T-cell (primary cell): ENCODE measurements at regions not wholly inside any gene's neighbourhood (a gene's known extent, or its start where the extent isn't known, plus 50 kb on each side); places are given as distances from the start of the nearest gene placed in this dataset.

ENCODE experiments used
- ATAC-seq, 4 experiments: fragments of 200-7000 bp in 3 of 4; fragments of 150-1000 bp in 1 of 4; cut with Tn5 transposase; replicated peaks in 1 of 4; 1 replicate in 3 of 4; 2 replicates in 1 of 4; pipeline ENCODE4 v1.10.0; 2021; ENCODE audit warnings: moderate library complexity in 3 of 4, mild to moderate bottlenecking in 2 of 4, moderate number of reproducible peaks in 1 of 4
- CTCF ChIA-PET, 2 donors: fragments of 300-600 bp; sonication (Branson Sonifier 250); formaldehyde crosslinking; loops; one replicate each; lab custom pipeline; 2022; ENCODE audit warnings: antibody characterized with exemption in 2 of 2; lab: Charles Lee
- POLR2A ChIA-PET, 2 donors: fragments of 300-600 bp; sonication (Branson Sonifier 250); formaldehyde crosslinking; loops; one replicate each; lab custom pipeline; 2022; ENCODE audit warnings: antibody characterized with exemption in 2 of 2; lab: Charles Lee
- DNase-seq, 35 experiments: peaks; one replicate each; pipeline versions ENCODE4 v3.0.0 to v3.0.0-alpha.2; 2013 to 2023
- H3K27ac ChIP-seq: one replicate; pipeline ENCODE4 v1.5.1; 2013; ENCODE audit warnings: low read length
- H3K27me3 ChIP-seq, 2 experiments: replicated peaks in 1 of 2; 1 replicate in 1 of 2; 2 replicates in 1 of 2; pipeline versions ENCODE4 v1.6.1 to v1.7.0; 2013; ENCODE audit warnings: low read length in 1 of 2, mixed read lengths in 1 of 2; ENCODE audit not compliant: control insufficient read depth in 2 of 2, insufficient read depth in 2 of 2; ENCODE audit errors: extremely low read depth in 1 of 2
- H3K36me3 ChIP-seq, 2 donors: 1 replicate in 1 of 2; 2 replicates in 1 of 2; pipeline versions ENCODE4 v1.6.1 to v1.7.0; 2013; ENCODE audit warnings: low read length in 1 of 2; ENCODE audit not compliant: control insufficient read depth in 2 of 2, insufficient read depth in 1 of 2; ENCODE audit errors: extremely low read depth in 1 of 2
- H3K4me1 ChIP-seq, 2 experiments: 1 replicate in 1 of 2; 2 replicates in 1 of 2; pipeline versions ENCODE4 v1.6.1 to v1.7.0; 2013; ENCODE audit warnings: low read length in 2 of 2, mixed read lengths in 1 of 2; ENCODE audit not compliant: insufficient read depth in 2 of 2, control insufficient read depth in 1 of 2; ENCODE audit errors: extremely low read depth in 1 of 2
- H3K4me3 ChIP-seq, 2 donors: 1 replicate in 1 of 2; 2 replicates in 1 of 2; pipeline versions ENCODE4 v1.5.1 to v1.7.0; 2013; ENCODE audit warnings: mild to moderate bottlenecking in 2 of 2, low read length in 1 of 2, moderate library complexity in 1 of 2; ENCODE audit not compliant: control insufficient read depth in 1 of 2; ENCODE audit errors: extremely low read depth in 1 of 2
- H3K9me3 ChIP-seq: 2 replicates; pipeline ENCODE4 v1.7.0; 2013
- H3K27ac Mint-ChIP-seq, 2 donors: one replicate each; pipeline ENCODE4 v1.8.0; 2020 to 2021; ENCODE audit warnings: mild to moderate bottlenecking in 2 of 2, mixed read lengths in 2 of 2
- H3K27me3 Mint-ChIP-seq, 2 donors: one replicate each; pipeline ENCODE4 v1.8.0; 2021 to 2022; ENCODE audit warnings: mixed read lengths in 2 of 2
- H3K36me3 Mint-ChIP-seq: one replicate; pipeline ENCODE4 v1.8.0; 2021; ENCODE audit warnings: mixed read lengths
- H3K4me1 Mint-ChIP-seq, 3 donors: one replicate each; pipeline ENCODE4 v1.8.0; 2020 to 2022; ENCODE audit warnings: mixed read lengths in 3 of 3, mild to moderate bottlenecking in 1 of 3
- H3K4me3 Mint-ChIP-seq, 3 donors: one replicate each; pipeline ENCODE4 v1.8.0; 2020 to 2022; ENCODE audit warnings: mild to moderate bottlenecking in 3 of 3, mixed read lengths in 3 of 3, moderate library complexity in 3 of 3
- H3K9me3 Mint-ChIP-seq, 3 donors: one replicate each; pipeline ENCODE4 v1.8.0; 2020 to 2022; ENCODE audit warnings: mixed read lengths in 3 of 3
- WGBS: methylation state at CpG from one replicate; pipeline ENCODE4 v1.1.5; 2013; ENCODE audit warnings: missing lambda C conversion rate; ENCODE audit not compliant: insufficient coverage; 5-methylcytosine and 5-hydroxymethylcytosine counted together

- Mint-ChIP-seq H3K27ac (no peak overlapping the region), H3K4me1 (peaks cover 0 to 2% (median 0%) of the 10 kb centered on the region in 3 donors), H3K27me3 (no peaks in the 10 kb centered on the region), H3K36me3 (peaks cover 17% of the 10 kb centered on the region), H3K4me3 (no peak overlapping the region), H3K9me3 (no peaks in the 10 kb centered on the region)
- ChIA-PET CTCF (no interaction called here), POLR2A (interaction anchor here (0.6 to 0.7 kb wide), 2 partner anchors 200 to 1352 kb away, joined by 3 to 9 read pairs; no protein-coding TSS in a partner anchor)
- Histone ChIP-seq H3K4me1 (no peaks in the 10 kb centered on the region), H3K4me3 (no peak overlapping the region), H3K36me3 (peaks cover 9 to 45% of the 10 kb centered on the region in 2 donors), H3K27ac (no peak overlapping the region), H3K9me3 (no peaks in the 10 kb centered on the region), H3K27me3 (no peaks in the 10 kb centered on the region)
- no peak for DNase-seq
- WGBS: no CpG with 5 or more reads among the region's 5 CpGs
- ATAC-seq: no peak
Measured at GRCh38 chr17:45628019-45628418, 137.5 kb upstream of the PLEKHM1 start.

GRCh38 chr17:45631941-45632340 lies 141.4 kb upstream of the PLEKHM1 start:
- DNase-seq (no peak), ATAC-seq (no peak)
- no peaks in the 10 kb centered on the region for H3K9me3 ChIP-seq
- H3K27ac ChIP-seq: no peak overlapping the region
- no peaks in the 10 kb centered on the region for H3K9me3 Mint-ChIP-seq
- ChIA-PET POLR2A (no interaction called here), CTCF (no interaction called here)
- H3K27me3 Mint-ChIP-seq: no peaks in the 10 kb centered on the region
- 100% methylated on average over 2 of the region's 2 CpGs for WGBS
- no peaks in the 10 kb centered on the region for H3K27me3 ChIP-seq
- no peak overlapping the region for H3K4me3 Mint-ChIP-seq
- no peaks in the 10 kb centered on the region for H3K4me1 ChIP-seq
- no peak overlapping the region for H3K27ac Mint-ChIP-seq
- peaks cover 27% of the 10 kb centered on the region for H3K36me3 Mint-ChIP-seq
- H3K36me3 ChIP-seq: peaks cover 16 to 68% of the 10 kb centered on the region in 2 donors
- H3K4me1 Mint-ChIP-seq: no peaks in the 10 kb centered on the region
- H3K4me3 ChIP-seq: no peak overlapping the region

GRCh38 chr17:45639297-45639849 lies 144.7 kb upstream of the CRHR1 start:
- Histone ChIP-seq H3K4me3 (no peak overlapping the region), H3K36me3 (peaks cover 14 to 27% of the 10 kb centered on the region in 2 donors), H3K9me3 (no peaks in the 10 kb centered on the region), H3K4me1 (peaks cover 0 to 7% of the 10 kb centered on the region in 2 experiments), H3K27ac (no peak overlapping the region), H3K27me3 (no peaks in the 10 kb centered on the region)
- CTCF ChIA-PET: interaction anchor here in 1 of 2 donors (1.5 kb wide), 1 partner anchor 193 kb away, joined by 5 read pairs; no protein-coding TSS in a partner anchor
- Mint-ChIP-seq H3K27ac (no peak overlapping the region), H3K27me3 (no peaks in the 10 kb centered on the region), H3K4me1 (peaks cover 6 to 7% (median 7%) of the 10 kb centered on the region in 3 donors), H3K9me3 (no peaks in the 10 kb centered on the region), H3K4me3 (no peak overlapping the region), H3K36me3 (peaks cover 15% of the 10 kb centered on the region)
- 100% methylated on average over 1 of the region's 4 CpGs for WGBS
- ATAC-seq: no peak
- POLR2A ChIA-PET: no interaction called here
- no peak for DNase-seq

GRCh38 chr17:45640141-45640850 lies 143.8 kb upstream of the CRHR1 start:
- no peaks in the 10 kb centered on the region for H3K9me3 ChIP-seq
- H3K27me3 ChIP-seq: no peaks in the 10 kb centered on the region
- H3K9me3 Mint-ChIP-seq: no peaks in the 10 kb centered on the region
- peaks cover 6 to 7% (median 7%) of the 10 kb centered on the region in 3 donors for H3K4me1 Mint-ChIP-seq
- H3K27me3 Mint-ChIP-seq: no peaks in the 10 kb centered on the region
- POLR2A ChIA-PET: no interaction called here
- no peak overlapping the region for H3K27ac ChIP-seq
- peaks cover 0 to 7% of the 10 kb centered on the region in 2 experiments for H3K4me1 ChIP-seq
- WGBS: 0% methylated on average over 2 of the region's 3 CpGs
- peak overlapping the region in 1 of 2 donors; percentile 59 for H3K27ac Mint-ChIP-seq
- peaks cover 15% of the 10 kb centered on the region for H3K36me3 Mint-ChIP-seq
- no peak overlapping the region for H3K4me3 ChIP-seq
- no peak overlapping the region for H3K4me3 Mint-ChIP-seq
- CTCF ChIA-PET: interaction anchor here (0.6 to 1.6 kb wide), 7 partner anchors 15 to 691 kb away, joined by 3 to 24 read pairs (median 3); no protein-coding TSS in a partner anchor
- DNase-seq (peak; percentile 20 to 87 (median 63)), ATAC-seq (peak; percentile 66 to 71 (median 68))
- H3K36me3 ChIP-seq: peaks cover 14 to 24% of the 10 kb centered on the region in 2 donors

GRCh38 chr17:45641541-45641940 lies 142.6 kb upstream of the CRHR1 start:
- Mint-ChIP-seq H3K9me3 (no peaks in the 10 kb centered on the region), H3K4me1 (peaks cover 12 to 14% (median 13%) of the 10 kb centered on the region in 3 donors), H3K36me3 (peaks cover 5% of the 10 kb centered on the region), H3K4me3 (no peak overlapping the region), H3K27ac (peak overlapping the region in 1 of 2 donors; percentile 53), H3K27me3 (no peaks in the 10 kb centered on the region)
- Histone ChIP-seq H3K9me3 (no peaks in the 10 kb centered on the region), H3K27me3 (no peaks in the 10 kb centered on the region), H3K4me3 (no peak overlapping the region), H3K36me3 (peaks cover 10 to 13% of the 10 kb centered on the region in 2 donors), H3K4me1 (peaks cover 0 to 12% of the 10 kb centered on the region in 2 experiments), H3K27ac (no peak overlapping the region)
- CTCF ChIA-PET: interaction anchor here (0.6 to 1.6 kb wide), 3 partner anchors 33 to 190 kb away, joined by 4 to 24 read pairs (median 5); no protein-coding TSS in a partner anchor
- DNase-seq: no peak
- POLR2A ChIA-PET: no interaction called here
- ATAC-seq: no peak
- 90% methylated on average over 3 of the region's 5 CpGs for WGBS

GRCh38 chr17:45643591-45643990 lies 140.5 kb upstream of the CRHR1 start:
- Histone ChIP-seq H3K27me3 (peaks cover 0 to under 1% of the 10 kb centered on the region in 2 experiments), H3K9me3 (no peaks in the 10 kb centered on the region), H3K4me1 (peaks cover 0 to 14% of the 10 kb centered on the region in 2 experiments), H3K4me3 (no peak overlapping the region), H3K36me3 (peaks cover 0 to 5% of the 10 kb centered on the region in 2 donors), H3K27ac (no peak overlapping the region)
- Mint-ChIP-seq H3K9me3 (no peaks in the 10 kb centered on the region), H3K36me3 (peaks cover 5% of the 10 kb centered on the region), H3K4me3 (no peak overlapping the region), H3K27me3 (no peaks in the 10 kb centered on the region), H3K4me1 (peaks cover 18 to 25% (median 23%) of the 10 kb centered on the region in 3 donors), H3K27ac (no peak overlapping the region)
- ChIA-PET CTCF (interaction anchor here in 1 of 2 donors (0.7 kb wide), 1 partner anchor 193 kb away, joined by 4 read pairs; no protein-coding TSS in a partner anchor), POLR2A (no interaction called here)
- DNase-seq (no peak), ATAC-seq (no peak)
- WGBS: 96% methylated on average over 7 of the region's 10 CpGs
